NCI-H1092 treated with DMSO at 0.1 percent for 48 hours (cell line): ENCODE measurements at regions not wholly inside any gene's neighbourhood (a gene's known extent, or its start where the extent isn't known, plus 50 kb on each side); places are given as distances from the start of the nearest gene placed in this dataset.
"Not testable (repeated sequence)": the region's sequence is repeated elsewhere in the genome, so short reads cannot be mapped to it uniquely, and the experiment has no call there.

ENCODE experiments used
- DNase-seq: peaks from one replicate; lab custom pipeline; 2025; lab: John Stamatoyannopoulos, UW

DNA sequence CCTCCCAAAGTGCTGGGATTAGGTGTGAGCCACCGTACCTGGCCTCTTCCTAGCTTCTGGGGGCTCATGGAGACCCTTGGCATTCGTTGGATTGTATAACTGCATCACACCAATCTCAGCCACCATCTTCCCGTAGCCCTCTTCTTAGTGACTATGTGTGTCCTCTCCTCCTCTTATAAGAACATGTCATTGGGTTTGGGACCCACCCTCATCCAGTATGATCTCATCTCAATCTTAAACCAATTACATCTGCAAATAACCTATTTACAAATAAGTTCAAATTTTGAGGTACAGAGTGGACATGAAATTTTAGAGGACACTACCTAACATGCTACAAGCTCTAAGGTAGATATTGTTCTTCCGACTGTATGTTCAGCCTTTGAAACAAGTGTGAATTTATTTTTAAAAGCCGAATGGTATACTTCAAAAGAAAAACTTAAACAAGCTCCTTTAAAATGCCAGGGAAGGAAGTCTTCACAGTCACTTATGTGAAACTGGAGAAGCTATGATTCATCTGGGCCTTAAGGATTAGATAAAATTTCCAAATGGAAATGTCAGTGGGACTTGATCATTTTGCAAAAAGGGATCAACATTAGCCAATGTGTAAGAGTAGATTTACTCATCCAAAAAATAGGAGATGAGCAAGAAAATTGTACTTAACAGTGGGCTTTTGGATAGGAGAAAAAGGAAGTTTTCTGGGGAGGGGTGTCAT is 225.7 kb downstream of the MEX3B start:
- DNase-seq = no peak

- no peak for DNase-seq
Observed at GRCh38 chr15:81814882-81815455, 230.8 kb downstream of the MEX3B start.

- peak; percentile 44 for DNase-seq
Observed at GRCh38 chr15:81813215-81813614, 232.6 kb downstream of the MEX3B start.

DNA sequence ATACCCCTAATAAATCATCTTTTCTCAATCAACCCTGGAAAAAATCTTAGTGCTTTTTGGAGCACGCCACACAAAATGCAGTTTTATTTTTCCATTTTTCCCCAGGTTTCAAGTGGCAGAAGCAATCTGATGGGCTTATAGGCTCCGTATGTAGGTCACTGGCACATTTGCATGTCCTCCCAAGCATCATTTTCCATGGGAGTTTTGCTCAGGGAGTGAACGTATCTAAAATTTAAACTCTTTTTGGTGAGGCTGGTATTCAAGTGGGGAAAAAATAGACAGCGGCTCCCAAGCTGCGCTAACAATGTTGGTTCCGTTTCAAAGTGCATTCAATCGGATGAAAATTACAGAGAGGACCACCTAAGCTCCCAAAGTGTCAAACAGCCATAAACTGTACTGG is 233.4 kb downstream of the MEX3B start:
- DNase-seq = no peak

DNA sequence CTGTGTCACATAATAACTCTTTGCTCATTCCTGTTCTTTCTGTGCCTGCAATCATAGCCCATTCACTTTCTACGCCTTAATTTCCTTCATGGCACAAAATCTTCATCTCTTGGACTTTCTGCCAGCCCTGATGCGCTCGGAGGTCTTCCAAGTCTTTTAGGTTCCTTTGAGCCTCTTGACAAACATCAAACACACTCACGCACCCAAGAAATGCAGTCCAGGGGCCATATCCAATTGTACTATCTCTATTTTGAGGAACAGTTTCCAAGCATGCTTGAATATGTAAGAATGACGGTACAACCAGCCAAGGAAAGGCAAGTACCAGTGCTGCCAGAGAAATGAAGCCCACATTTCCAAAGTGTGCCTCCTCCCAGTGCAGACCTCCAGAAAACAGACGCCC is 234.1 kb downstream of the MEX3B start:
- no peak for DNase-seq

DNA sequence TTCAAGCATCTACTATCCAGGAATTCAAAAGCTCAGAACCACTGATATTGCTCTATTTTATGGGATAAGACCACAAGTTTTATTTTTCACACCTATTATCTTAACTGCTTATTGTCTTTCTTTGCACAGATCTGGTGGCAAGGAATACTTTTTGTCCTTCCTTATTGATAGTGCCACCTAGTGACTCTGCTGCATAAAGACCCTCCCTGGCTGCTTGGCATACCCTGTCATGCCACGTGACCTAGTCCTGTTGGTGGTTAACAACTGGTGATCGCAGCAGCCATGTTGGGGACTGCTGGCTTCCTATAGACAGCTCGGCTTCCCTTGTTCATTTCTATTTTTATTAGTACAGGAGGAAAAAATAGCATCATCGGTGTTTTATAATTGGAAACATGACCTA is 236.3 kb downstream of the MEX3B start:
- peak; percentile 61 for DNase-seq

DNA sequence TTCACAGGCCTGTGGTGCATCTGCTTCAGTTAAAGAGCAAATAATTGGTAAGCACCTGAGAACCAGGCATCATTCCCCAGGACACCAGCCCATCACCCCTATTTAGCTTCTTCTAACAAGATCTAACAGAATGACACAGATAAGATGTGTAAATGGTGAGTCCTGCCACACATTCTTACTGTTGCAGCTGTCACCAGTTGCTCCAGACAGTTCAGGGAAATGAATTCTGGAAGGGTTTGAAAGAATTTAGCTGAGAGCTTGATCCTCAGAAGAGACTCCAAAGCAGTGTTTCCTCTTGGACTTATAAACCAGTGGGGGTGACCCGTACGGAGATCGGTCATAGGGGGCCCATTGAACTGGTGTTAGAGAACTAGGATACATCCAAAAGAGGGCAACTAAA is 238.0 kb downstream of the MEX3B start:
- DNase-seq = no peak

DNA sequence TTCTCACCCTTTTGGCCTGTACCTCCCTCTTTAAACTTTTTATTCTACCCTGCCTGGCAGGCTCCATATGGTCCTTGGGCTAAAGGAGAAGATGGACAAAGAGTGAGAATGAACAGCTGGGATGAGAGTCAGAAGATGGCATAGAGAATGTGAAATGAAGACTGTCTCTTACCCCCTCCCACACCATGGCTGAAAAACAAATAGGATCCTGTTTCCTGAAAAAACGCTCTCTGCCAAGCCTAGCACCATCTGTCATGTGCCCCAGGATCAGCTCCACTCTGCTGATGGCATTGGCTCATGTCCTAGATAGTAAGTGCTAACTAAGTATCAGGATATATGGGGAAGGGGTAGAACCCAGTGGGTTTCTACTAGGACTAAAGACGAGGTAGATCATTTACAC is 238.6 kb downstream of the MEX3B start:
- DNase-seq = peak; percentile 12

DNA sequence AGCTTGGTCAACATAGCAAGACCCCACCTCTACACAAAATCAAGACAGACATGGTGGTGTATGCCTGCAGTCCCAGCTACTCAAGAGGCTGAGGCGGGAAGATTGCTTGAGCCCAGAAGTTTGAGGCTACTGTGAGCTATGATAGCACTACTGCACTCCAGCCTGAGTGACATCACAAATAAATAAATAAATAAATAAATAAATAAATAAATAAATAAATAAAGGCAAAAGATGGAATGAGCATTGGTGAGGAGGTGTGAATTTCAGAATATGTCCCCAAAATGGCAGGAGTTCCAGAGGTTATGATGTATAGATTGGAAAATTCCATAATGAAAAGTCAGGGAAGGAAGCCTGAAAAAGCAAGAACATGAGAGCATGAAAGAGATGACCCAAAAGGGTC is 249.9 kb downstream of the MEX3B start:
- no peak for DNase-seq

- DNase-seq = no peak
Observed at GRCh38 chr15:81792646-81793045, 253.2 kb downstream of the MEX3B start.

DNA sequence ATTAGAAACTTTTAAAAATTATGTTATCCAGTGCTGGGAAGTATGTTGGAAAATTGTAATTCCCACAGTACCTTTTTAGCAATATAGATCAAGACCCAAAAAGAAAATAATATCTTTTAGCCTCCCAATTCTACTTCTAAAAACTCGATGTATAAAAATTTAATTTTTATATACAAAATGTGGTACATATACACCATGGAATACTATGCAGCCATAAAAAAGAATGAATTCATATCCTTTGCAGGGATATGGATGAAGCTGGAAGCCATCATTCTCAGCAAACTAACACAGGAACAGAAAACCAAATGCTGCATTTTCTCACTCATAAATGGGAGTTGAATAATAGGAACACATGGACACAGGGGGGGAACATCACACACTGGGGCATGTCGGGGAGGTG is 254.5 kb downstream of the MEX3B start:
- DNase-seq = not testable (repeated sequence)

DNA sequence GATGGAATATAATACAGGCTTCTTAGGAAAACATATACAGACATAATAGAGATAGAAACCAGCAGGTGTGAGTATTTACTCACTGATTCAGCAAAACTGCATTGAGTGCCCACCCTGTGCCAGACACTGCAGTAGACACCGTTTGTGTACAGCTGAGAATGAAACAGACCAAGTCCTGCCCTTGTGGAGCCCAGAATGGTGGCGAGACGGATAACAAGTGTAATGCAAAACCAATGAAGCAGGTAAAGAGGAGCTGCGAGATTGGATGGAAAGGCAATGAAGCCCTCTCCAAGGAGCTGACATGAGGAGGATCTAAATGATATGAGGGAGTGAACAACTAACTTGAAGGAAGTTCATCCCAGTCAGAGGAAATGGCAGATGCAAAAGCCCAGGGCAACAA is 256.4 kb downstream of the MEX3B start:
- DNase-seq = peak; percentile 24

DNA sequence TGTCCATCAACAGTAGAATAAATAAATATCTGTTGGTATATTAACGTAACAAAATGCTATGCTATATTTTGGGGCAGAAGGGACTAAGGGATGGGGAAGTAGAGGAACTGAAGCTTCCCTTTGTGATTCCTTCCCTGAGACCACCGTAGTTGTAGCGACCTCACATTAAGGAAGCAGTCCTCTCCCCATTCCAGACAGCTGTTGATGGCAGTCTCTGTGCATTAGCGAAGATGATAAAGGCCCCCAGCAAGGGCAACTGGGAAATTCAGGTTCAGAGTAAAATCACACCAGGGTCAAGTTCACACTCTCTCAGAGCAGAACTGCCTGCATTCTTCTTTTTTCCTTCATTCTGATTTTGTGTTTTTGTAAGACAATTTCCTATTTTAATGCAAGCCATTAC is 259.0 kb downstream of the MEX3B start:
- no peak for DNase-seq

- no peak for DNase-seq
Observed at GRCh38 chr15:81785679-81786078, 260.1 kb downstream of the MEX3B start.

- no peak for DNase-seq
Observed at GRCh38 chr15:81785181-81785580, 260.6 kb downstream of the MEX3B start.

GRCh38 chr15:81784751-81785150 is 261.1 kb downstream of the MEX3B start:
- DNase-seq = no peak

DNA sequence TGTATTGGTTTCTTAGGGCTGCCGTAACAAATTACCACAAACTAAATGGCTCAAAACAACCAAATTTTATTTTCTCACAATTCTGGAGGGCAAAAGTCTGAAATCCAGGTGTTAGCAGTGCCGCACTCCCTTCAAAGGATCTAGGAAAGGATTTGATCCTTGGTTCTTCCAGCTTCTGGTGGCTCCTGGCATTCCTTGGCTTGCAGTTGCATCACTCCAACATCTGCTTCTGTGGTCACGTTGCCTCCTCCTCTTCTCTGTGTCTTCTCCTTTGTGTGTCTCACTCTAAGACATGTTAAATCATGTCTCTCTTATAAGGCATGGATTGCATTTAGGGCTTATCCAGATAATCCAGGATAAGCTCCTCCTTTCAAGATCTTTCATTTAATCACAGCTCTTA is 262.2 kb downstream of the MEX3B start:
- no peak for DNase-seq

- DNase-seq = no peak
Observed at GRCh38 chr15:81783076-81783475, 262.7 kb downstream of the MEX3B start.

- DNase-seq = no peak
Observed at GRCh38 chr15:81781395-81781794, 264.4 kb downstream of the MEX3B start.

DNA sequence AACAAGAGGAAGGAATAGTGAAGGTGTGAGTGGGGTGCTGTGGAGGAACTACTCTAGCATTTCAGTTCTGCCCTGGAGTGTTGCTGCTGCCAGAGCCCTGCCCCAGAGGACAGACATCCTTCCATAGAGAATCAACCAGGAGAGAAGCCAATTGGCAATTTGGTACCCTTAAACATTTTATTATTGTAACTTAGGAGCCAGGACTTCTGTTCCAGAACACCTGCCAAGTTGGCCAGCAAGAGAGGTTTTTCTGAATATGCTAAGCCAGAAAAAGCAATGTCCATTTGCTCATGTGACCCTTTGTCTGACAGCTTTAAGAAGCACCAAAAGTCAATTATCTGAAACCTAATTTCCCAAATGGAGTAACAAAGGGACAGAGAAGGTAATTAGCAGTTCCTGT is 264.9 kb downstream of the MEX3B start:
- DNase-seq = no peak

GRCh38 chr15:81779181-81779580 is 266.6 kb downstream of the MEX3B start:
- no peak for DNase-seq

- no peak for DNase-seq
Observed at GRCh38 chr15:81777546-81777945, 268.3 kb downstream of the MEX3B start.

DNA sequence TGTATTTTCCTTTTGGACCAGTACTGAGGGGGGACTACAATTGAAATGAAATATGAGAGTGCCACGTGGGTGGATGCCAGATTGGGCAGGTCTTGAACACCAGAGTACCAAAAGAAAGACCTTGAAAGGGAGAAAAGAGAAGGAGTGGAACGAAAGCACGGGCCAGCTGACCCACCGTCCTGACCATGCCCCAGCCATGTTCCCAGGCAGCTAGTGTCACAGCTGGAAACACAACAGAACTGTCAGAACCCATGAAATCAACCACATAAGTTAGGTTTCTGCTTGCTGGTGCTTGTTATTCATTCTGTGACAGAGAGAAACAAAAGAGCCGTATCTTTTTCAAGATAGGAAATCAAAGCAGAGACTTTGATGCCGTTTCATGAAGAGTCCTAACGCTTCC is 268.8 kb downstream of the MEX3B start:
- no peak for DNase-seq

DNA sequence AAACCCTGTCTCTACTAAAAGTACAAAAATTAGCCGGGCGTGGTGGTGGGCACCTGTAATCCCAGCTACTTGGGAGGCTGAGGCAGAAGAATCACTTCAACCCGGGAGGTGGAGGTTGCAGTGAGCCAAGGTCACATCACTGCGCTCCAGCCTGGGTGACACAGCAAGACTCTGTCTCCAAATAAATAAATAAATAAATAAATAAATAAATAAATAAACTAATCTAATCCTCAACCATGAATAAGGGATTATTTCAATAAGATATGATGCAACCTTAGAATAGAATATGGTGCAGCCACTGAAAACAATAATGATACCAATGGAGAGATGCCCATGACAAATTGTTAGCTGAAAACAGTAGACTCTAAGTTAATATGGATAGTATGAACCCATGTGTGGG is 270.0 kb downstream of the MEX3B start:
- DNase-seq = not testable (repeated sequence)
